HG02759 (cell line): ENCODE measurements at regions not wholly inside any gene's neighbourhood (a gene's known extent, or its start where the extent isn't known, plus 50 kb on each side); places are given as distances from the start of the nearest gene placed in this dataset.
"Not testable (repeated sequence)": the region's sequence is repeated elsewhere in the genome, so short reads cannot be mapped to it uniquely, and the experiment has no call there.

Source experiments
- ATAC-seq: cut with Tn5 transposase; IDR thresholded peaks from one replicate; pipeline ENCODE4 v1.9.1; 2021; ENCODE audit warnings: mild to moderate bottlenecking, moderate library complexity; ENCODE audit not compliant: unreplicated experiment

- ATAC-seq, result no peak
These were observed 103.9 kb upstream of the KCND3 start for GRCh38 chr1:112093372-112093694.

GRCh38 chr1:112099979-112100378 lies 110.5 kb upstream of the KCND3 start:
- no peak for ATAC-seq

- no peak for ATAC-seq
These were observed 116.1 kb upstream of the KCND3 start for GRCh38 chr1:112105557-112105956.

DNA sequence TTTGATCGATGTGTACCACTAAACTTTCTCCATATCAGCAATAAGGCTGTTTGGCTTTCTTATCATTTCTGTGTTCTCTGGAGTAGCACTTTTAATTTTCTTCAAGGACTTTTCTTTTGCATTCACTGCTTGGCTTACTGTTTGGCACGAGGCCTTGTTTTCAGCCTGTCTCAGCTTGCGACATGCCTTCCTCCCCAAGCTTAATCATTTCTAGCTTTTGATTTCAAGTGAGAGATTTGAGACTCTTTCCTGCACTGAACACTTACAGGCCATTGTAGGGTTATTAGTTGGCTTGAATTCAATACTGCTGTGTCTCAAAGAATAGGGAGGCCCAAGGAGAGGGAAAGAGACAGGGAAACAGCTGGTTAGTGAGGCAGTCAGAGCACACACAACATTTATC lies 120.6 kb upstream of the KCND3 start:
- ATAC-seq, result no peak

- no peak for ATAC-seq
These were observed 122.3 kb upstream of the KCND3 start for GRCh38 chr1:112111734-112112133.

- no peak for ATAC-seq
These were observed 125.1 kb upstream of the KCND3 start for GRCh38 chr1:112114540-112114939.

DNA sequence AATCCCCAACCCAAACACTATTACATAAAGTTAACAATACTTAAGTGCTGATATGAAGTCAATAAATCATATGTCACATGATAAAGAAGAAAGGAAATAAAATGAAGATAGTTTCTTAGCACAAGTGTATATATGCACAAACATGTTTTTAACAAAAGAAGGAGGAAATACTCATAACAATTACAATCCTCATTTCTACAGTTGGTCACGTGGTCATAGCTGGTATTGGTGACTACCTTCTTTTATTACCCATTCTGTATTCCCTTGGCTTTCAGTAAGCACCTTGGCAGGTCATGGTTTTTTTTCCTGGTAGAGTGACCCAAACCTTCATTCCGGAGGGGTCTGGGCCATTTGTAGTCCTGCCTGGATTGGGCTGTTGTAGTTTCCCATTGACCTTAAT lies 137.1 kb upstream of the KCND3 start:
- ATAC-seq, result no peak

GRCh38 chr1:112127606-112128005 lies 138.1 kb upstream of the KCND3 start:
- ATAC-seq, result not testable (repeated sequence)

DNA sequence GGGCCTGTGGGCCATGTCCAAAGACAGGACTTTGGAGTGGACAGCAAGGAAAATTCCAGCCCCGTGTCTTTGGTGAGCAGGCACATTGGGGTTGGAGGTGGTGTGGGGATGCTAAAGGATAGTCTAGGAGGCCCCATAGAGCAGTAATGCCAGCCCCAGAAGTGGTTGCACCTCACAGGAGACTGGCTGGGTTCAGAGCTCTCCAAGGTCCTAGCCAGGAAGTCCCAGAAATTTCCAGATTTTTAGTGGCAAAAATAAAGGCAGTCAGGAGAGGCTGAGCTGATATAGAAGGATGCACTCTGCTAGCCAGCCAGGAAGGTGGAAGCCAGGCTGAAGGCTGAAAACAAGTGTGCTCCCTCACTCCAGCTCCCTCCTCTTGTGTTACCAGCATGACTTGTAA lies 144.0 kb upstream of the KCND3 start:
- no peak for ATAC-seq

GRCh38 chr1:112140743-112141142 lies 151.3 kb upstream of the KCND3 start:
- ATAC-seq, result no peak

DNA sequence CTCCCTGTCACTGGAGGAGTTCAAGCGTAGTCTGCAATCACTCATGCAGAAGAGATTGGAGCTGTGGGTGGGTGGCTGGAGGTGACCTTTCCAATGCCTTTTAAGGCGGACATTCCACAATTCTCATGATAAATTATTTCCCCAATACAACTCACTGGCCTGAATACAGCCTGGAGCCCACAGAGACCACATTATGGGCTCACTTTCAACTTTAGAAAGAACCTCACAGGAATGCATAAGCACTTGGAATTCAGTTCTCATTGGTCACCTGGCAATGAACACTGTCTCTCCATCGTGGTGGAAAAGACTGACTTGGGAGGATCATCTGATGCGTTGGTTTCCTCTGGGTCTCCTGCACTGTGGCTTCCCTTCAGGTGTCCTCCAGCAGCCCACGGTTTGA lies 151.8 kb upstream of the KCND3 start:
- no peak for ATAC-seq

DNA sequence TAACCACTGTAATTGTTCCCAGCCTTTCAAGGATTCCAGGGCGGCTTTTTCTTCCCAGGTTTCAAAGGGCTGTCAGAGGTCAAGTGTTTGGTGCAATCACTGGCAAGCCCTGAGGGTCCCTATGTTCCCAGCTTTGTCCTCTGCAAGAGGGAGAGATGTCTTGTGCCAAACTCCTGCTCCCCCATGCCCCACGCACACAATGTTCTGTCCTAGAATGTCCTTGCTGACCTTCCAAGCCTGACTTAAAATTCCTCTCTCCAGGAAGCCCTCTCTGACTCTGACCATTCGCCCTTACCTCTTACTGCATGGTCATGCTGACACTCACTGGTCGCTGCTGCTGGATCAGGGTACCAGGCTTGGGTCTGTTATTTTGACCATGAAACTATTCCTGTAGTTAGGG lies 152.5 kb upstream of the KCND3 start:
- no peak for ATAC-seq

DNA sequence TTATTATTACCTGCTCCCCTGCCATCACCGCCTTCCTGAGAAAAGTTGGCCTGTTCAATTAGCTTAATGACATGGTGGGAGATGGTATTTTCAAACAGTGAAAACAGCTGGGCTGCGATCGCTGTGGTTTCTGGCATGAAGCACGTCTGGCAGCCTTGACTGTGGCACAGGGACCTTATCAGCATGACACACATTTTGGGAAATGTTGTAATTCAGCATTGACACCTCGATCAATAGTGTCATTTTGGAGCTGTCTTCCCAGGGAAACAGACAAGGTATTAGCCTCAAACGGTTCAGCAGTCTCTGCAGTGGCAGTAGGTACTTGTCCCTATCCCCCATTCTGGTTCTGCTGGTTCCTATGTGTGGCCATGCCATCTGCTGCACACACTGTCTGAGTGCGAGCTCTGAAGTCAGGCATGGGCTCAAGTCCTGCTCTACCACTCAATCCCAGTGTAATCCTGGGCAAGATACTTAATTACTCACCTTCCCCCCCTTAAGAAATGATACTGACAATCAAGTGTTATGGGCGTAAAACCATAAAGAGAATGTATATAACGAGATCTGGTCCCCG lies 154.5 kb upstream of the KCND3 start:
- ATAC-seq, result no peak

- ATAC-seq, result no peak
These were observed 155.4 kb upstream of the KCND3 start for GRCh38 chr1:112144733-112145426.

- ATAC-seq, result no peak
These were observed 156.8 kb upstream of the KCND3 start for GRCh38 chr1:112146201-112146715.

GRCh38 chr1:112160214-112160613 lies 170.7 kb upstream of the KCND3 start:
- not testable (repeated sequence) for ATAC-seq

- no peak for ATAC-seq
These were observed 175.9 kb upstream of the KCND3 start for GRCh38 chr1:112165375-112165774.

DNA sequence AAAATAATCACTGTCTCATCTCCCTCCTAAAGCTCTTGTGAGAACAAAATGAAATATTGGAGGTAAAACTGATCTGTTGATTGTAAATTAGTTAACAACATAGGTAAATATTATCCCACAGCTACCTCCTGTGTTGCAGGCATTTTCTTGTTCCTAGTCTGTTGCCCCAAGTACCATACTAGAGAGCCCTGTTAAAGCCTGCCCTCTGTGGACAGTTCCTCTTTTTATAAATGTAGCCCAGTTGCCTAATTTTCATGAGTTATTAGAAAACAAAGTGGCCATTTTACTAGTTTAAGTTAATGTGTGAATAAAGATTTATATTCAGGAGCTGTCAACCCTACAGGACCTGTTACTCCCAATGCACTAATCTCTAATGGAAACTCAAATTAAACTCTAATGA lies 180.0 kb upstream of the KCND3 start:
- no peak for ATAC-seq

DNA sequence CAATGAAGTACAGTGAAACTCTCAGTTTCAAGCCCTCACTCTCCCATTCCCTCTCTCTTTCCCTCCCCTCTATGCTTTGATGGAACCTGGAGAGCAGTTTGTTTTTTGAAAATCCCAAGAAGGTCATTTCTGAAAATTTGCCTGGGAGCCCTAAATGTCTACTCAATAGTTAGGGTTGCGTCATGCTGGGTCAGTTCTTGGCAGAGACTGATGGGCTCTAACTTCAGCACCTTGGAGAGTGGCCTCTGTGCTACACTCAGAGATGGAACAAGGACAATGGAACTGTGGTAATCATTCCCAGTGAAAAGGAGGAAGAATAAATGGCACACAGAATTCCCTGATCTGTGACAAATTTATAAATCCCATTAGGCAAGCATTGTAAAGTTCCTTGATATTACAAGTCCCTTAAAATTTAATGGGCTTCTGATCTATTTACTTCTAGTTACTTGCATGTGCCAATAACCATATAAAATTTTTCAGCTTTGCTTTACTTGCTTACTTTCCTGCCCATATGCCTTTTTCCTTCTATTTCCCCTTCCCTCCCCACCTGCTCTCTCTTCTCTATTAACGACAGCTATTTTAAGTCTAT lies 182.9 kb upstream of the KCND3 start:
- ATAC-seq, result no peak

- no peak for ATAC-seq
These were observed 187.8 kb upstream of the KCND3 start for GRCh38 chr1:112177314-112177713.

DNA sequence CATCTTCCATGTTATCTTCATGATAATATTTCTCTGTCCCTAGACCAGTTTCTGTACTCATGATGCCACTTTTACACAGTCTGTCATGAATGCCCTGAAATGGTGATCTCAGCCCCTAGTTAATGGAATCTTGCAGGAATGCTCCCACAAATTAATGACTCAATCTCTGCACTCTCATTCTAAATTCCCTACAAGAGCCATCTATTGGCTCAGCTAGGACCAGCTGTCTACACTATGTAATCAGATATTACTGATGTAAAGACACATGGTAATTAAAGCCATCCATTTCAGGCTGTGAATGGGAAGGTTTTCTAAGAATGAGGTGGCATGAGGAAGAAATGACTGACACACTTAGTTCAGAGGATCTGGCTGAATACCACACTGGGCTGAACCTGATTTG lies 199.1 kb upstream of the KCND3 start:
- no peak for ATAC-seq

GRCh38 chr1:112196008-112196588 lies 199.9 kb upstream of the CTTNBP2NL start:
- no peak for ATAC-seq
